Neuronal stem cell (in vitro differentiated cells): ENCODE measurements at regions not wholly inside any gene's neighbourhood (a gene's known extent, or its start where the extent isn't known, plus 50 kb on each side); places are given as distances from the start of the nearest gene placed in this dataset.

ENCODE experiments used
- DNase-seq: peaks from one replicate; pipeline ENCODE4 v3.0.0-alpha.2; 2013; ENCODE audit warnings: low spot score
- H2AFZ ChIP-seq: one replicate; pipeline ENCODE4 v1.6.1; 2013; ENCODE audit warnings: mild to moderate bottlenecking, low read length, inconsistent platforms
- H2AK5ac ChIP-seq: 2 replicates; pipeline ENCODE4 v1.6.1; 2013; ENCODE audit warnings: low read depth, mild to moderate bottlenecking, inconsistent platforms, low read length, moderate library complexity, mixed read lengths
- H2BK120ac ChIP-seq: 2 replicates; pipeline ENCODE4 v1.6.1; 2013; ENCODE audit warnings: low read depth, mild to moderate bottlenecking, inconsistent platforms, low read length, moderate library complexity, mixed read lengths
- H2BK12ac ChIP-seq: one replicate; pipeline ENCODE4 v1.6.1; 2013; ENCODE audit warnings: low read length, inconsistent platforms
- H2BK15ac ChIP-seq: 2 replicates; pipeline ENCODE4 v1.6.1; 2013; ENCODE audit warnings: mild to moderate bottlenecking, low read length, inconsistent platforms, mixed read lengths
- H2BK5ac ChIP-seq: one replicate; pipeline ENCODE4 v1.6.1; 2013; ENCODE audit warnings: inconsistent platforms, mild to moderate bottlenecking, low read length, moderate library complexity
- H3K14ac ChIP-seq: one replicate; pipeline ENCODE4 v1.6.1; 2013; ENCODE audit warnings: low read length, inconsistent platforms
- H3K18ac ChIP-seq: 2 replicates; pipeline ENCODE4 v1.6.1; 2013; ENCODE audit warnings: low read length, inconsistent platforms
- H3K23ac ChIP-seq: 2 replicates; pipeline ENCODE4 v1.6.1; 2013; ENCODE audit warnings: low read depth, mild to moderate bottlenecking, mixed read lengths, low read length, inconsistent platforms; ENCODE audit not compliant: poor library complexity
- H3K27ac ChIP-seq: replicated peaks from 3 replicates; pipeline ENCODE4 v1.5.1; 2013; ENCODE audit warnings: low read length, inconsistent platforms
- H3K27me3 ChIP-seq, 3 experiments: 2 replicates each; pipeline ENCODE4 v1.6.1; 2013; ENCODE audit warnings: low read length in 3 of 3, mild to moderate bottlenecking in 2 of 3, inconsistent platforms in 1 of 3, low read depth in 1 of 3, mixed read lengths in 1 of 3, moderate library complexity in 1 of 3; ENCODE audit not compliant: control insufficient read depth in 3 of 3, insufficient read depth in 3 of 3
- H3K36me3 ChIP-seq, 2 donors: replicated peaks in 1 of 2; 2 replicates each; pipeline ENCODE4 v1.6.1; 2013; ENCODE audit warnings: low read length in 2 of 2; ENCODE audit not compliant: control insufficient read depth in 2 of 2, insufficient read depth in 2 of 2
- H3K4ac ChIP-seq: 2 replicates; pipeline ENCODE4 v1.6.1; 2013; ENCODE audit warnings: inconsistent platforms, mild to moderate bottlenecking, low read length, moderate library complexity
- H3K4me1 ChIP-seq, 2 donors: 1 replicate in 1 of 2; 2 replicates in 1 of 2; pipeline ENCODE4 v1.6.1; 2013; ENCODE audit warnings: low read length in 2 of 2, low read depth in 1 of 2; ENCODE audit not compliant: control insufficient read depth in 2 of 2, insufficient read depth in 1 of 2
- H3K4me2 ChIP-seq: one replicate; pipeline ENCODE4 v1.6.1; 2013; ENCODE audit warnings: mild to moderate bottlenecking, low read length, inconsistent platforms; ENCODE audit not compliant: insufficient read depth, poor library complexity, severe bottlenecking
- H3K4me3 ChIP-seq, 2 donors: 2 replicates each; pipeline ENCODE4 v1.5.1; 2013; ENCODE audit warnings: low read length in 2 of 2, mild to moderate bottlenecking in 2 of 2, inconsistent platforms in 1 of 2, moderate library complexity in 1 of 2
- H3K79me1 ChIP-seq: one replicate; pipeline ENCODE4 v1.6.1; 2013; ENCODE audit warnings: low read depth, mild to moderate bottlenecking, inconsistent platforms, low read length, moderate library complexity
- H3K9ac ChIP-seq: one replicate; pipeline ENCODE4 v1.6.1; 2013; ENCODE audit warnings: mild to moderate bottlenecking, low read depth, low read length, inconsistent platforms; ENCODE audit not compliant: poor library complexity
- H3K9me3 ChIP-seq, 2 donors: replicated peaks in 1 of 2; 2 replicates each; pipeline versions ENCODE3 to v1.6.1; 2013; ENCODE audit warnings: low read length in 2 of 2, mild to moderate bottlenecking in 2 of 2, inconsistent platforms in 1 of 2, low read depth in 1 of 2, mixed read lengths in 1 of 2, moderate library complexity in 1 of 2; ENCODE audit not compliant: control insufficient read depth in 2 of 2, insufficient read depth in 1 of 2
- H4K8ac ChIP-seq: one replicate; pipeline ENCODE4 v1.6.1; 2013; ENCODE audit warnings: low read depth, mild to moderate bottlenecking, inconsistent platforms, low read length, moderate library complexity
- H4K91ac ChIP-seq: one replicate; pipeline ENCODE4 v1.6.1; 2013; ENCODE audit warnings: low read length, low read depth, mild to moderate bottlenecking, inconsistent platforms; ENCODE audit not compliant: poor library complexity
- WGBS, 2 donors: extraction: QIAGEN DNeasy Blood & Tissue Kit; methylation state at CpG; one replicate each; pipeline ENCODE4 v1.1.7; 2013; ENCODE audit warnings: missing lambda C conversion rate in 2 of 2, mixed read lengths in 1 of 2; ENCODE audit not compliant: insufficient read length in 2 of 2, insufficient replicate concordance in 1 of 2; ENCODE audit errors: extremely low coverage in 2 of 2; 5-methylcytosine and 5-hydroxymethylcytosine counted together

DNA sequence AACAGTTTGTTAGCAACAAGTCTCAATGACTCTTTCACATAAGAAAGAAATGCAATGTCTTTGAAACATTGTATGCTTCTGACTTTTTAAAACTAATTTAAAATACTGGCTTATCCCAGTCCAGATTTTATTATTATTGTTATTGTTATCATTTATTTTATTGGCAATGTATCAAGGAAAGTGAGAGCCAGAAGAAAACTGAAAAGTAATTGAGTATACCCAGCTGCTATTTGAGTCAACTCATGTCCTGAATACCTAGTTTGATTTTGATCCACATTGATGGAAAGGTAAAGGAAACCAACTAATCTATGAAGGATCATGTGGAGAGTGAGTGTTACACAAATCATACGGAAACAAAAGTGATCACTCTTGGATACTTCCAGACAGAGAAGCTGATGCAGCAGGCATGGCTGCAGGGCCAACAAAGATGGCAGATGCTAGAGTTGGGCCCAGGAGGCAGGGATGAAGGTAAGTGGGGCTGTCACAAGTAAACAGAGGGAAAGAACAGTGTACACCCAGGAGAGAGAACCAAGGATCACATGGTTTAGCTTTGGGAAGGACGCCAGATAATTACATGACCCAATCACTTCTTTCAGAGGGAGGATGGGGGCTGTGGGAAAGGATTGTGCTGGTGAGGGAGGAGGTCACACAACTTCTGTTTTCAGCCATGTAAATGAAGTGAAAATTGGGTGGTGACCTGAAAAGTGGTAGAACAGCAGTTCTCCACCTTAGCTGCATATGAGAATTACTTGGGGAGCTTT lies 179.2 kb upstream of the NAMPT start:
- H3K14ac ChIP-seq = no peak overlapping the region
- H3K4me3 ChIP-seq = no peak overlapping the region
- no peak overlapping the region for H4K8ac ChIP-seq
- H2BK120ac ChIP-seq = no peak overlapping the region
- no peaks in the 10 kb centered on the region for H3K79me1 ChIP-seq
- no peak overlapping the region for H3K18ac ChIP-seq
- H2AFZ ChIP-seq = no peak overlapping the region
- H3K4me2 ChIP-seq = no peak overlapping the region
- no peak overlapping the region for H2BK5ac ChIP-seq
- no peak overlapping the region for H3K23ac ChIP-seq
- no peak overlapping the region for H2AK5ac ChIP-seq
- no peak overlapping the region for H3K4ac ChIP-seq
- H3K4me1 ChIP-seq = peaks cover 0 to 6% of the 10 kb centered on the region in 2 donors
- DNase-seq = no peak
- no peak overlapping the region for H3K27ac ChIP-seq
- H3K9ac ChIP-seq = no peak overlapping the region
- no peaks in the 10 kb centered on the region for H3K36me3 ChIP-seq
- no peak overlapping the region for H2BK15ac ChIP-seq
- H4K91ac ChIP-seq = no peak overlapping the region
- WGBS, 2 donors = no CpG with 5 or more reads among the region's 2 CpGs
- H3K27me3 ChIP-seq = no peaks in the 10 kb centered on the region
- no peaks in the 10 kb centered on the region for H3K9me3 ChIP-seq
- H2BK12ac ChIP-seq = no peak overlapping the region

GRCh38 chr7:106462914-106463482 lies 178.2 kb upstream of the NAMPT start:
- Histone ChIP-seq H3K23ac (no peak overlapping the region), H3K18ac (no peak overlapping the region)

DNA sequence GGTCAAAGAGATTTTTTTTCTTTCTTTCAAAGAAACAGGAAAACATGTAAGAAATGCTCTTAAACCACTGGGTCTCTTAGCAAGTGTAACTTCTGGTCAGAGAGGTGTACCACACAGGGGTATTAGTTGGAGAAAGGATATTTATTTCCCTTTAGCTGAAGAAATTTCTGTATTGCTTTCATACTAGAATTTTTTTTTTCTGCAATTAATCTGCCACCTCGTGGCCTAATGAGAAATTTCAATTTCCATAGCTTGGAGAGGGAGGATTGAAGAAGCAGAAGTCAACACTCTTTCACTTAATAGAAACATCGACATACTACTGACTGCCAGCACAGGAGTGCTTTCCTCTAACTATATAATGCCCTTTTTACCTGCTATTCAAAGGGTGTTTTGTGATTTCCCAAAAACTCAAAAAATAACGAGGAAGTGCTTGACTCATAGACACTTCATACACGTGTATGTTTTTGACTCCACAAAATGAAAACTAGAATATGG lies 177.6 kb upstream of the NAMPT start:
- Histone ChIP-seq H3K4ac (no peak overlapping the region), H2AK5ac (no peak overlapping the region), H3K36me3 (no peaks in the 10 kb centered on the region), H2BK12ac (no peak overlapping the region), H3K4me3 (no peak overlapping the region), H4K8ac (no peak overlapping the region), H3K23ac (no peak overlapping the region), H2BK15ac (no peak overlapping the region), H3K27ac (no peak overlapping the region), H3K18ac (no peak overlapping the region), H3K14ac (no peak overlapping the region), H3K9me3 (no peaks in the 10 kb centered on the region), H2AFZ (no peak overlapping the region), H4K91ac (no peak overlapping the region), H3K4me1 (peaks cover 0 to 6% of the 10 kb centered on the region in 2 donors), H3K9ac (no peak overlapping the region), H3K4me2 (no peak overlapping the region), H3K27me3 (no peaks in the 10 kb centered on the region), H2BK5ac (no peak overlapping the region), H2BK120ac (no peak overlapping the region), H3K79me1 (no peaks in the 10 kb centered on the region)
- no peak for DNase-seq
- WGBS, 2 donors = no CpG with 5 or more reads among the region's 4 CpGs

More at GRCh38 chr7:106462914-106463482, 178.2 kb upstream of the NAMPT start:
- peak; percentile 15 for DNase-seq
- Histone ChIP-seq H3K4me1 (peaks cover 0 to 6% of the 10 kb centered on the region in 2 donors), H3K4me2 (no peak overlapping the region), H3K27ac (no peak overlapping the region), H2BK5ac (no peak overlapping the region), H3K27me3 (no peaks in the 10 kb centered on the region), H3K79me1 (no peaks in the 10 kb centered on the region), H3K36me3 (no peaks in the 10 kb centered on the region), H2AK5ac (no peak overlapping the region), H4K8ac (no peak overlapping the region), H3K9ac (no peak overlapping the region), H3K9me3 (no peaks in the 10 kb centered on the region), H3K4me3 (no peak overlapping the region), H2AFZ (no peak overlapping the region), H3K14ac (no peak overlapping the region), H2BK120ac (no peak overlapping the region), H4K91ac (no peak overlapping the region), H2BK15ac (no peak overlapping the region), H3K4ac (no peak overlapping the region), H2BK12ac (no peak overlapping the region)
- WGBS, 2 donors = no CpG with 5 or more reads among the region's 3 CpGs

DNA sequence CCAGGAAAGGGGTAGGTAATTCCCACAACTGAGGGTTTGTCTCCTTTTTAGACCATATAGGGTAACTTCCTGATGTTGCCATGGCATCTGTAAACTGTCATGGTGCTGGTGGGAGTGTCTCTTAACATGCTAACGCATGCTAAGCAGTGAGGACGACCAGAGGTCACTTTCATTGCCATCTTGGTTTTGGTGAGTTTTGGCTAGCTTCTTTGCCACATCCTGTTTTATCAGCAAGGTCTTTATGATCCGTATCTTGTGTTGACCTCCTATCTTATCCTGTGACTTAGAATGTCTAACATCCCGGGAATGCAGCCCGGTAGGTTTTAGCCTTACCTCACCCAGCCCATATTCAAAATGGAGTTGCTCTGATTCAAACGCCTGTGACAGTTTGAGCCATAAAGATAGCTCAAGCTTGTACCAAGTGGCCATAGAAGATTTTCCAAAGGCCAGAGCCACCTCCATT lies 176.0 kb upstream of the NAMPT start:
- Histone ChIP-seq H3K9ac (no peak overlapping the region), H3K4me2 (no peak overlapping the region), H3K23ac (no peak overlapping the region), H4K91ac (no peak overlapping the region), H2BK15ac (no peak overlapping the region), H3K14ac (no peak overlapping the region), H3K4me1 (peaks cover 0 to 6% of the 10 kb centered on the region in 2 donors), H2BK5ac (no peak overlapping the region), H3K4ac (no peak overlapping the region), H3K18ac (no peak overlapping the region), H3K79me1 (no peaks in the 10 kb centered on the region), H3K4me3 (no peak overlapping the region), H3K27ac (no peak overlapping the region), H4K8ac (no peak overlapping the region), H2BK12ac (no peak overlapping the region), H3K36me3 (no peaks in the 10 kb centered on the region), H2AK5ac (no peak overlapping the region), H2AFZ (no peak overlapping the region), H2BK120ac (no peak overlapping the region), H3K27me3 (no peaks in the 10 kb centered on the region), H3K9me3 (no peaks in the 10 kb centered on the region)
- DNase-seq = no peak
- WGBS, 2 donors = no CpG with 5 or more reads among the region's 6 CpGs
